ENCODE measurements at regions not wholly inside any gene's neighbourhood (a gene's known extent, or its start where the extent isn't known, plus 50 kb on each side); places are given as distances from the start of the nearest gene placed in this dataset.
"Not testable (repeated sequence)": the region's sequence is repeated elsewhere in the genome, so short reads cannot be mapped to it uniquely, and the experiment has no call there.

GRCh38 chr13:99075268-99076191, 97.7 kb upstream of the DOCK9 start:
- DNase-seq (ENCODE audit: low read depth): no peak

GRCh38 chr13:99078017-99078771, 100.3 kb upstream of the DOCK9 start:
- no peak for DNase-seq (ENCODE audit: low read depth)

- DNase-seq (ENCODE audit: low read depth): no peak
These were observed 102.3 kb upstream of the DOCK9 start for GRCh38 chr13:99080131-99080530.

- DNase-seq (ENCODE audit: low read depth): no peak
These were observed 106.1 kb upstream of the DOCK9 start for GRCh38 chr13:99083981-99084380.

GRCh38 chr13:99085139-99085807, 107.4 kb upstream of the DOCK9 start:
- DNase-seq (ENCODE audit: low read depth): no peak

- no peak for DNase-seq (ENCODE audit: low read depth)
These were observed 108.0 kb upstream of the DOCK9 start for GRCh38 chr13:99085808-99086266.

GRCh38 chr13:99086267-99087097, 108.6 kb upstream of the DOCK9 start:
- peak; percentile 68 for DNase-seq (ENCODE audit: low read depth)

- peak; percentile 87 for DNase-seq (ENCODE audit: low read depth)
These were observed 109.5 kb upstream of the DOCK9 start for GRCh38 chr13:99087098-99087953.

- no peak for DNase-seq (ENCODE audit: low read depth)
These were observed 110.2 kb upstream of the DOCK9 start for GRCh38 chr13:99087954-99088491.

- no peak for DNase-seq (ENCODE audit: low read depth)
These were observed 106.7 kb upstream of the UBAC2 start for GRCh38 chr13:99093997-99094396.

- not testable (repeated sequence) for DNase-seq (ENCODE audit: low read depth)
These were observed 98.8 kb upstream of the UBAC2 start for GRCh38 chr13:99101831-99102230.

- DNase-seq (ENCODE audit: low read depth): no peak
These were observed 97.1 kb upstream of the UBAC2 start for GRCh38 chr13:99103536-99103935.

GRCh38 chr13:99104396-99104795, 96.3 kb upstream of the UBAC2 start:
- DNase-seq (ENCODE audit: low read depth): no peak

- DNase-seq (ENCODE audit: low read depth): no peak
These were observed 95.5 kb upstream of the UBAC2 start for GRCh38 chr13:99105160-99105559.

- no peak for DNase-seq (ENCODE audit: low read depth)
These were observed 87.3 kb upstream of the UBAC2 start for GRCh38 chr13:99113351-99113750.

- no peak for DNase-seq (ENCODE audit: low read depth)
These were observed 82.5 kb upstream of the UBAC2 start for GRCh38 chr13:99118179-99118578.

- DNase-seq (ENCODE audit: low read depth): no peak
These were observed 81.0 kb upstream of the UBAC2 start for GRCh38 chr13:99119656-99120055.

GRCh38 chr13:99120751-99121150, 79.9 kb upstream of the UBAC2 start:
- no peak for DNase-seq (ENCODE audit: low read depth)

GRCh38 chr13:99122171-99122570, 78.5 kb upstream of the UBAC2 start:
- no peak for DNase-seq (ENCODE audit: low read depth)
